Astrocyte of the hippocampus (primary cell): ENCODE measurements at regions not wholly inside any gene's neighbourhood (a gene's known extent, or its start where the extent isn't known, plus 50 kb on each side); places are given as distances from the start of the nearest gene placed in this dataset.
"Not testable (repeated sequence)": the region's sequence is repeated elsewhere in the genome, so short reads cannot be mapped to it uniquely, and the experiment has no call there.

Experiments
- DNase-seq: peaks from one replicate; pipeline ENCODE4 v3.0.0; 2011; ENCODE audit warnings: low read depth, low spot score

GRCh38 chr10:2893158-2893845 is 174.0 kb upstream of the PFKP start:
- no peak for DNase-seq

GRCh38 chr10:2891770-2892124 is 175.6 kb upstream of the PFKP start:
- no peak for DNase-seq

GRCh38 chr10:2891073-2891769 is 176.1 kb upstream of the PFKP start:
- DNase-seq: no peak

- no peak for DNase-seq
Observed at GRCh38 chr10:2890093-2890492, 177.3 kb upstream of the PFKP start.

- no peak for DNase-seq
Observed at GRCh38 chr10:2888403-2889004, 178.8 kb upstream of the PFKP start.

GRCh38 chr10:2887391-2888070 is 179.8 kb upstream of the PFKP start:
- DNase-seq: no peak

- DNase-seq: no peak
Observed at GRCh38 chr10:2886662-2887061, 180.7 kb upstream of the PFKP start.

- no peak for DNase-seq
Observed at GRCh38 chr10:2885288-2886278, 181.8 kb upstream of the PFKP start.

- DNase-seq: not testable (repeated sequence)
Observed at GRCh38 chr10:2883983-2884540, 183.3 kb upstream of the PFKP start.

GRCh38 chr10:2883238-2883637 is 184.1 kb upstream of the PFKP start:
- DNase-seq: no peak

GRCh38 chr10:2882628-2883027 is 184.7 kb upstream of the PFKP start:
- DNase-seq: no peak

GRCh38 chr10:2881720-2882620 is 185.4 kb upstream of the PFKP start:
- no peak for DNase-seq

- DNase-seq: not testable (repeated sequence)
Observed at GRCh38 chr10:2880050-2880449, 187.3 kb upstream of the PFKP start.

- DNase-seq: no peak
Observed at GRCh38 chr10:2878818-2879217, 188.5 kb upstream of the PFKP start.

- DNase-seq: no peak
Observed at GRCh38 chr10:2876032-2876431, 191.3 kb upstream of the PFKP start.

GRCh38 chr10:2874963-2875362 is 192.4 kb upstream of the PFKP start:
- DNase-seq: no peak

GRCh38 chr10:2873769-2874168 is 193.6 kb upstream of the PFKP start:
- DNase-seq: no peak

- DNase-seq: no peak
Observed at GRCh38 chr10:2871673-2872219, 195.6 kb upstream of the PFKP start.

- DNase-seq: no peak
Observed at GRCh38 chr10:2870654-2871053, 196.7 kb upstream of the PFKP start.
